ENCODE measurements at regions not wholly inside any gene's neighbourhood (a gene's known extent, or its start where the extent isn't known, plus 50 kb on each side); places are given as distances from the start of the nearest gene placed in this dataset.

DNA sequence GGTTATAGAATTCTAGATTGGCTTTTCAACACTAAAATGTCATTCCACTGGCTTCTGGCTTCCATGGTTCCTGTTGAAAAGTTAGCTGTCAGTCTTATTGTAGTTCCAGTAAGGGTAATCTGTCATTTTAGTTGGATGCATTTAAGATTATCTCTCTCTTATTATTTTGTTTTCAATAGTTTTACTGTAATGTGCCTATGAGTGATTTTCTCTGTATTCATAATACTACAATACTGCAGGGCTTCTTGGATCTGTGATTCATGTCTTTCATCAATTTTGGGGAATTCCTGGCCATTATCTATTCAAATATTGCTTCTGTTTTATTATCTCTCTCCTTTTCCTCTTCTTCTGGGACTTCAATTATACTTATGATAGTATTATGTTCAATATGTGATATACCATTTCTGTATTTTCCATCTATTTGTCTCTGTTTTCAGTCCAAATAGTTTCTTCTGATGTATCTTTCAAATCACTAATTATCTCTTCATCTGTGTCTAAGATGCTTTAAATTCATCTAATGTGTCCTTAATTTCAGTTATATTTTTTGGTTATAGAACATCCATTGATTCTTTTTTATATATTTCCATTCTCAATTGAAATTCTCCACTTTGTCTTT, 101.5 kb downstream of the KCTD15 start:
- peaks cover 5 to 8% of the 10 kb centered on the region in 2 experiments for H3K27me3 ChIP-seq (ENCODE audit: control insufficient read depth in 1 of 2, insufficient read depth in 2 of 2, low read length in 2 of 2)
- H3K9me3 ChIP-seq (ENCODE audit: control insufficient read depth in 1 of 2, insufficient read depth in 1 of 2, low read length in 2 of 2): peaks cover 4 to 15% of the 10 kb centered on the region in 2 experiments
- Mint-ChIP-seq H3K4me1 (ENCODE audit: low read depth) (no peaks in the 10 kb centered on the region), H3K9me3 (peaks cover 5% of the 10 kb centered on the region), H3K4me3 (no peak overlapping the region), H3K27me3 (peaks cover 39% of the 10 kb centered on the region), H3K27ac (no peak overlapping the region), H3K36me3 (ENCODE audit: low read depth) (no peaks in the 10 kb centered on the region)
- intact Hi-C loops (cut with DNase I, micrococcal nuclease): no loop called here
- ChIA-PET CTCF (no interaction called here), POLR2A (no interaction called here)
- no peaks in the 10 kb centered on the region for H3K4me1 ChIP-seq (ENCODE audit: insufficient read depth, low read length)
- DNase-seq (no peak), ATAC-seq (ENCODE audit: poor library complexity) (no peak)
- no peak overlapping the region for H3K27ac ChIP-seq (ENCODE audit: low read depth in 1 of 2, low read length in 2 of 2)
- TF ChIP-seq, protein P1, sequence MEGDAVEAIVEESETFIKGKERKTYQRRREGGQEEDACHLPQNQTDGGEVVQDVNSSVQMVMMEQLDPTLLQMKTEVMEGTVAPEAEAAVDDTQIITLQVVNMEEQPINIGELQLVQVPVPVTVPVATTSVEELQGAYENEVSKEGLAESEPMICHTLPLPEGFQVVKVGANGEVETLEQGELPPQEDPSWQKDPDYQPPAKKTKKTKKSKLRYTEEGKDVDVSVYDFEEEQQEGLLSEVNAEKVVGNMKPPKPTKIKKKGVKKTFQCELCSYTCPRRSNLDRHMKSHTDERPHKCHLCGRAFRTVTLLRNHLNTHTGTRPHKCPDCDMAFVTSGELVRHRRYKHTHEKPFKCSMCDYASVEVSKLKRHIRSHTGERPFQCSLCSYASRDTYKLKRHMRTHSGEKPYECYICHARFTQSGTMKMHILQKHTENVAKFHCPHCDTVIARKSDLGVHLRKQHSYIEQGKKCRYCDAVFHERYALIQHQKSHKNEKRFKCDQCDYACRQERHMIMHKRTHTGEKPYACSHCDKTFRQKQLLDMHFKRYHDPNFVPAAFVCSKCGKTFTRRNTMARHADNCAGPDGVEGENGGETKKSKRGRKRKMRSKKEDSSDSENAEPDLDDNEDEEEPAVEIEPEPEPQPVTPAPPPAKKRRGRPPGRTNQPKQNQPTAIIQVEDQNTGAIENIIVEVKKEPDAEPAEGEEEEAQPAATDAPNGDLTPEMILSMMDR (IDR thresholded peaks at IDR 0.05): no peak
- no peaks in the 10 kb centered on the region for H3K36me3 ChIP-seq (ENCODE audit: insufficient read depth, low read length)
- H3K4me3 ChIP-seq (ENCODE audit: low read length): no peak overlapping the region

DNA sequence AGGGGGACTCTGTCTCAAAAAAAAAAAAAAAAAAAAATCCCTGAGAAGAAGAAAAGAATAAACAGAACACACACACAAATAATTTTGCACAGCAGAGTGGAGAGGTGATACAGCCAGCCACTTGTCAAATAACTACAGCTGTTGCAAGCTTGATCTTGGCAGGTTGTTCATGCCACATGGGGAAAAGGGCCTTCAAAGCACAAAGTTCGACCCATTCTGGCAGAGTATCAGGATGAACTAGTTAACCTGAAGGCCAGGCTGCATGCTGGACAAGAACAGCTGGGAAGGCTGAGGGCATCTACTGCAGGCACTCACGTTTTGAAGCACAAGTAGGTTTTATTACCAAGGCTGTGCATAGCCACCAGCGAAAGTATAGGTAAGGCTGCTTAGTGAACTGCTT, 104.1 kb downstream of the KCTD15 start:
- Mint-ChIP-seq H3K9me3 (peaks cover 5% of the 10 kb centered on the region), H3K4me1 (ENCODE audit: low read depth) (peaks cover 5% of the 10 kb centered on the region), H3K36me3 (ENCODE audit: low read depth) (no peaks in the 10 kb centered on the region), H3K27ac (no peak overlapping the region), H3K27me3 (peaks cover 50% of the 10 kb centered on the region), H3K4me3 (no peak overlapping the region)
- Histone ChIP-seq H3K4me1 (ENCODE audit: insufficient read depth, low read length) (peaks cover 5% of the 10 kb centered on the region), H3K4me3 (ENCODE audit: low read length) (no peak overlapping the region), H3K27ac (ENCODE audit: low read depth in 1 of 2, low read length in 2 of 2) (no peak overlapping the region), H3K27me3 (ENCODE audit: control insufficient read depth in 1 of 2, insufficient read depth in 2 of 2, low read length in 2 of 2) (peaks cover 13 to 27% of the 10 kb centered on the region in 2 experiments), H3K9me3 (ENCODE audit: control insufficient read depth in 1 of 2, insufficient read depth in 1 of 2, low read length in 2 of 2) (peaks cover 10 to 15% of the 10 kb centered on the region in 2 experiments), H3K36me3 (ENCODE audit: insufficient read depth, low read length) (no peaks in the 10 kb centered on the region)
- ATAC-seq (ENCODE audit: poor library complexity) (no peak), DNase-seq (no peak)
- TF ChIP-seq, protein P1 (IDR thresholded peaks at IDR 0.05): no peak
- ChIA-PET CTCF (no interaction called here), POLR2A (no interaction called here)
- intact Hi-C loops (cut with DNase I, micrococcal nuclease): no loop called here

DNA sequence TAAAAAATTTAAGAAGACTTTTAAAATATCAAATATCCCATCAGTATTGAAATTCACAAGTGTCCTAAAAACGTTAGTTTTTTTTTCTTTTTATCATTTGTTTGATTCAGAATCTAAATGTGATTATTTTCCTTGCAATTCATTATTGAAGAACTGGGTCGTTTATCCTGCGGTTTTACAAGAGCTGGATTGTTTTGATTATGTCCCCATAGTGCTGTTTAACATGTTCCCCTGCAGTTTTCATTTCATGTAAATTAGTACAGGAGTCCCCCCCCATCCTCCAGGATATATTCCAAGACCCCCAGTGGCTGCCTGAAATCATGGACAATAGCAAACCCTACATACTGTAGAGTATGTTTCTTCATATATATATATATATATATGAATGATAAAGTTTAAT, 105.7 kb downstream of the KCTD15 start:
- Mint-ChIP-seq H3K4me3 (no peak overlapping the region), H3K9me3 (peaks cover 5% of the 10 kb centered on the region), H3K27me3 (peaks cover 56% of the 10 kb centered on the region), H3K4me1 (ENCODE audit: low read depth) (peaks cover 5% of the 10 kb centered on the region), H3K27ac (no peak overlapping the region), H3K36me3 (ENCODE audit: low read depth) (no peaks in the 10 kb centered on the region)
- POLR2A ChIA-PET: no interaction called here
- Histone ChIP-seq H3K4me1 (ENCODE audit: insufficient read depth, low read length) (peaks cover 15% of the 10 kb centered on the region), H3K27me3 (ENCODE audit: control insufficient read depth in 1 of 2, insufficient read depth in 2 of 2, low read length in 2 of 2) (peaks cover 18 to 40% of the 10 kb centered on the region in 2 experiments), H3K27ac (ENCODE audit: low read depth in 1 of 2, low read length in 2 of 2) (no peak overlapping the region), H3K9me3 (ENCODE audit: control insufficient read depth in 1 of 2, insufficient read depth in 1 of 2, low read length in 2 of 2) (peaks cover 14 to 15% of the 10 kb centered on the region in 2 experiments), H3K4me3 (ENCODE audit: low read length) (no peak overlapping the region), H3K36me3 (ENCODE audit: insufficient read depth, low read length) (no peaks in the 10 kb centered on the region)
- TF ChIP-seq, protein P1 (IDR thresholded peaks at IDR 0.05): no peak
- DNase-seq (no peak), ATAC-seq (ENCODE audit: poor library complexity) (no peak)
- intact Hi-C loops (cut with DNase I, micrococcal nuclease): no loop called here
- CTCF ChIA-PET: no interaction called here

Data from CD4-positive, alpha-beta T cell (primary cell).